IMR-90 (cell line): ENCODE measurements at regions not wholly inside any gene's neighbourhood (a gene's known extent, or its start where the extent isn't known, plus 50 kb on each side); places are given as distances from the start of the nearest gene placed in this dataset.

Experiments used
- ATAC-seq: fragments of 200-7000 bp; cut with Tn5 transposase; 2 replicates; pipeline ENCODE4 v1.9.1; 2020; ENCODE audit warnings: low read depth, mild to moderate bottlenecking, moderate library complexity
- BruUV-seq: library from RNA; stranded (reverse); fragments of 400-500 nt; replicated peaks from 2 replicates; lab custom pipeline; 2021; lab: Mats Ljungman, UMichigan
- CTCF ChIA-PET: fragments of 300-600 bp; formaldehyde crosslinking; extraction: SDS; loops from one replicate; lab custom pipeline; 2021; ENCODE audit warnings: antibody characterized with exemption; lab: Yijun Ruan, JAX
- POLR2A ChIA-PET: fragments of 300-600 bp; sonication (Branson Sonifier 250); formaldehyde crosslinking; loops from one replicate; lab custom pipeline; 2022; ENCODE audit warnings: antibody characterized with exemption; ENCODE audit not compliant: unreplicated experiment; lab: Charles Lee
- DNase-seq: peaks from one replicate; pipeline ENCODE4 v3.0.0; 2013
- H2AFZ ChIP-seq: replicated peaks from 2 replicates; pipeline ENCODE3; 2013; ENCODE audit warnings: low read length, mild to moderate bottlenecking; ENCODE audit not compliant: poor library complexity
- H2AK5ac ChIP-seq: 2 replicates; pipeline ENCODE4 v1.6.1; 2013; ENCODE audit warnings: low read depth, low read length, inconsistent platforms
- H2AK9ac ChIP-seq: replicated peaks from 2 replicates; pipeline ENCODE3; 2013; ENCODE audit warnings: mild to moderate bottlenecking, low read depth, low read length, moderate library complexity; ENCODE audit not compliant: poor library complexity
- H2BK120ac ChIP-seq: 2 replicates; pipeline ENCODE4 v1.6.1; 2013; ENCODE audit warnings: low read depth, low read length, inconsistent platforms
- H2BK15ac ChIP-seq: 3 replicates; pipeline ENCODE4 v1.6.1; 2013; ENCODE audit warnings: low read depth, low read length, inconsistent platforms
- H2BK20ac ChIP-seq: 2 replicates; pipeline ENCODE4 v1.6.1; 2013; ENCODE audit warnings: low read depth, mild to moderate bottlenecking, inconsistent platforms, low read length, moderate library complexity
- H2BK5ac ChIP-seq: 2 replicates; pipeline ENCODE4 v1.6.1; 2013; ENCODE audit warnings: mild to moderate bottlenecking, low read depth, low read length, inconsistent platforms; ENCODE audit not compliant: poor library complexity, severe bottlenecking
- H3K14ac ChIP-seq: replicated peaks from 2 replicates; pipeline ENCODE4 v1.6.1; 2013; ENCODE audit warnings: low read depth, low read length, inconsistent platforms
- H3K18ac ChIP-seq: 2 replicates; pipeline ENCODE4 v1.6.1; 2013; ENCODE audit warnings: low read depth, low read length, control low read depth
- H3K23ac ChIP-seq: 2 replicates; pipeline ENCODE4 v1.6.1; 2013; ENCODE audit warnings: low read depth, low read length, inconsistent platforms
- H3K27ac ChIP-seq: 2 replicates; pipeline ENCODE4 v1.5.1; 2013; ENCODE audit warnings: mild to moderate bottlenecking, control low read depth, low read length; ENCODE audit not compliant: insufficient read depth
- H3K27me3 ChIP-seq: 2 replicates; pipeline ENCODE4 v1.6.1; 2013; ENCODE audit warnings: low read length; ENCODE audit not compliant: control insufficient read depth, insufficient read depth
- H3K36me3 ChIP-seq: 2 replicates; pipeline ENCODE4 v1.6.1; 2013; ENCODE audit warnings: low read length, mixed read lengths; ENCODE audit not compliant: control insufficient read depth, insufficient read depth
- H3K4ac ChIP-seq: 2 replicates; pipeline ENCODE4 v1.6.1; 2013; ENCODE audit warnings: low read depth, low read length, inconsistent platforms
- H3K4me1 ChIP-seq: 2 replicates; pipeline ENCODE4 v1.6.1; 2013; ENCODE audit warnings: low read length, mixed read lengths; ENCODE audit not compliant: control insufficient read depth, insufficient read depth
- H3K4me2 ChIP-seq: 2 replicates; pipeline ENCODE4 v1.6.1; 2013; ENCODE audit warnings: low read depth, mild to moderate bottlenecking, control low read depth, low read length, moderate library complexity
- H3K4me3 ChIP-seq: 2 replicates; pipeline ENCODE4 v1.5.1; 2013; ENCODE audit warnings: low read depth, mild to moderate bottlenecking, control low read depth, low read length, moderate library complexity; ENCODE audit not compliant: insufficient read depth
- H3K56ac ChIP-seq: 2 replicates; pipeline ENCODE4 v1.6.1; 2013; ENCODE audit warnings: low read length, inconsistent platforms; ENCODE audit not compliant: insufficient read depth; ENCODE audit errors: extremely low read depth
- H3K79me1 ChIP-seq, 2 experiments: 2 replicates each; pipeline ENCODE4 v1.6.1; 2013; ENCODE audit warnings: low read length in 2 of 2, inconsistent platforms in 1 of 2, low read depth in 1 of 2
- H3K9ac ChIP-seq: 2 replicates; pipeline ENCODE4 v1.6.1; 2013; ENCODE audit warnings: low read depth, low read length, control low read depth
- H3K9me1 ChIP-seq: 2 replicates; pipeline ENCODE4 v1.6.1; 2013; ENCODE audit warnings: low read length, inconsistent platforms; ENCODE audit not compliant: insufficient read depth
- H3K9me3 ChIP-seq: 2 replicates; pipeline ENCODE4 v1.6.1; 2013; ENCODE audit warnings: low read length; ENCODE audit not compliant: control insufficient read depth, insufficient read depth
- H4K20me1 ChIP-seq: 2 replicates; pipeline ENCODE4 v1.6.1; 2013; ENCODE audit warnings: low read length, inconsistent platforms; ENCODE audit not compliant: insufficient read depth
- H4K5ac ChIP-seq: 2 replicates; pipeline ENCODE4 v1.6.1; 2013; ENCODE audit warnings: mild to moderate bottlenecking, low read depth, low read length, control low read depth
- H4K8ac ChIP-seq, 2 experiments: 2 replicates each; pipeline ENCODE4 v1.6.1; 2013; ENCODE audit warnings: low read depth in 2 of 2, low read length in 2 of 2, control low read depth in 1 of 2, inconsistent platforms in 1 of 2
- H4K91ac ChIP-seq: 2 replicates; pipeline ENCODE4 v1.6.1; 2013; ENCODE audit warnings: low read depth, low read length, inconsistent platforms; ENCODE audit not compliant: insufficient read depth
- BHLHE40 ChIP-seq: fragments of 150-350 bp; IDR thresholded peaks from 2 replicates; pipeline ENCODE4 v1.6.1; 2016; ENCODE audit warnings: mild to moderate bottlenecking, low read depth, low read length
- CEBPB ChIP-seq: IDR thresholded peaks from 2 replicates; pipeline ENCODE4 v1.6.1; 2012; ENCODE audit warnings: low read depth, low read length, improper control_type of control experiment
- CHD1 ChIP-seq: IDR thresholded peaks from 2 replicates; pipeline ENCODE4 v1.6.1; 2012; ENCODE audit warnings: low read depth, low read length, improper control_type of control experiment
- CTCF ChIP-seq: conservative IDR thresholded peaks from 2 replicates; pipeline ENCODE4 v1.5.1; 2012; ENCODE audit warnings: mild to moderate bottlenecking, low read depth, low read length, improper control_type of control experiment
- FOS ChIP-seq: fragments of 150-350 bp; IDR thresholded peaks from 2 replicates; pipeline ENCODE4 v1.6.1; 2016; ENCODE audit warnings: low read depth, low read length
- MAFK ChIP-seq: IDR thresholded peaks from 2 replicates; pipeline ENCODE4 v1.6.1; 2012; ENCODE audit warnings: low read depth, low read length, improper control_type of control experiment
- MAZ ChIP-seq: IDR thresholded peaks from 2 replicates; pipeline ENCODE4 v1.6.1; 2012; ENCODE audit warnings: low read depth, mild to moderate bottlenecking, low read length, improper control_type of control experiment, moderate library complexity, borderline replicate concordance
- MXI1 ChIP-seq: IDR thresholded peaks from 2 replicates; pipeline ENCODE4 v1.6.1; 2012; ENCODE audit warnings: low read depth, mild to moderate bottlenecking, low read length, moderate library complexity, borderline replicate concordance
- NFE2L2 ChIP-seq: fragments of 150-350 bp; IDR thresholded peaks from 2 replicates; pipeline ENCODE4 v1.6.1; 2016; ENCODE audit warnings: low read depth, mild to moderate bottlenecking, low read length
- POLR2A ChIP-seq: IDR thresholded peaks from 2 replicates; pipeline ENCODE4 v1.6.1; 2012; ENCODE audit warnings: mild to moderate bottlenecking, low read depth, low read length
- RAD21 ChIP-seq: IDR thresholded peaks from 2 replicates; pipeline ENCODE4 v1.6.1; 2012; ENCODE audit warnings: low read length, improper control_type of control experiment
- RCOR1 ChIP-seq: IDR thresholded peaks from 2 replicates; pipeline ENCODE4 v1.6.1; 2012; ENCODE audit warnings: mild to moderate bottlenecking, low read length, improper control_type of control experiment; ENCODE audit not compliant: insufficient replicate concordance
- RFX5 ChIP-seq: IDR thresholded peaks from 2 replicates; pipeline ENCODE4 v1.8.0; 2012; ENCODE audit warnings: low read depth, mild to moderate bottlenecking, low read length, moderate library complexity
- WGBS, 2 experiments: methylation state at CpG; one replicate each; pipeline versions ENCODE4 v1.1.5 to v1.1.7; 2013; ENCODE audit warnings: missing lambda C conversion rate in 2 of 2; ENCODE audit not compliant: insufficient read length in 1 of 2; ENCODE audit errors: extremely low coverage in 2 of 2; 5-methylcytosine and 5-hydroxymethylcytosine counted together
- dilution Hi-C: fragments of 300-500 bp; cut with HindIII; formaldehyde crosslinking; loops from one replicate; pipeline ENCODE4 v1.14.3; 2018; ENCODE audit warnings: low sequenced_read_pairs; ENCODE audit not compliant: unreplicated experiment
- in situ Hi-C: fragments of 300-500 bp; cut with MboI; formaldehyde crosslinking; loops from 3 replicates; pipeline ENCODE4 v1.14.3; 2019; ENCODE audit warnings: low sequenced_read_pairs, inconsistent platforms, mixed read lengths
- intact Hi-C: fragments of 100-400 bp; cut with micrococcal nuclease; formaldehyde crosslinking; loops from 2 replicates; pipeline ENCODE4 v1.10.0; 2022
- TF ChIP-seq, protein P1 (sequence below): fragments of 150-350 bp; IDR thresholded peaks from 2 replicates; pipeline ENCODE4 v1.6.1; 2016; ENCODE audit warnings: low read depth, mild to moderate bottlenecking, low read length, moderate library complexity, borderline replicate concordance
- TF ChIP-seq, protein P2 (sequence below): fragments of 150-350 bp; IDR thresholded peaks from 2 replicates; pipeline ENCODE4 v1.6.1; 2017; ENCODE audit warnings: mild to moderate bottlenecking, antibody characterized with exemption, low read length, low read depth

DNA sequence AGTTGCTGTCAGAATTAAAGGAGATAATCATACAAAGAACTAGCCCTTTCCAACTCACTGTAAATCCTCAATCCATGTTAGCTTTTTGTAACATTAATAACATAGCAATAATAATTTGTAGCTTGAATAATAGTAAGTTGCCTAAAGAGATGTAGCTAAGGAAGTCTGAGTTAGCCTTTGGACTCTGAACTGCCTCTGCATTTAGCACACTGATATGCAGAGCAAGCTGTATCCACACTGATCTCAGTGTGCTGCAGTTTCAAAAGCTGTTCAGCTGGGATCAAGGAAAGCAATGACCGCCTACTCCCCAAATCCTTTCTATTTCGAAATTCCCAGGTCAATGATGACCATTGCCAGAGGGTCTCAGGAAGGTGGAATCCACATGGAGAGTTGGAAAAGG lies 99.3 kb upstream of the IFNG-AS1 start:
- WGBS, 2 experiments: no CpG with 5 or more reads among the region's 2 CpGs
- Histone ChIP-seq H3K79me1 (no peaks in the 10 kb centered on the region), H2AFZ (no peak overlapping the region), H3K4ac (no peak overlapping the region), H3K4me3 (no peak overlapping the region), H3K4me2 (no peak overlapping the region), H3K9me3 (no peaks in the 10 kb centered on the region), H3K36me3 (no peaks in the 10 kb centered on the region), H4K8ac (no peak overlapping the region), H3K56ac (no peak overlapping the region), H3K9ac (no peak overlapping the region), H2BK20ac (no peak overlapping the region), H2AK9ac (no peak overlapping the region), H3K23ac (no peak overlapping the region), H4K5ac (no peak overlapping the region), H3K27me3 (peaks cover 8% of the 10 kb centered on the region; the same call in 1 of the 2 replicates), H2BK120ac (no peak overlapping the region), H3K27ac (no peak overlapping the region), H2BK5ac (no peak overlapping the region), H2AK5ac (no peak overlapping the region), H3K4me1 (no peaks in the 10 kb centered on the region), H4K20me1 (no peaks in the 10 kb centered on the region), H2BK15ac (no peak overlapping the region), H3K18ac (no peak overlapping the region), H4K91ac (no peak overlapping the region), H3K9me1 (no peaks in the 10 kb centered on the region), H3K14ac (no peak overlapping the region)
- BruUV-seq: no TSS peak
- TF ChIP-seq BHLHE40: no peak
- TF ChIP-seq CHD1: no peak
- TF ChIP-seq RAD21: no peak
- TF ChIP-seq POLR2A: no peak
- no peak for TF ChIP-seq RCOR1
- no peak for TF ChIP-seq CEBPB
- no peak for TF ChIP-seq MAZ
- no peak for TF ChIP-seq FOS
- TF ChIP-seq MXI1: no peak
- no peak for TF ChIP-seq NFE2L2
- TF ChIP-seq, protein P1, sequence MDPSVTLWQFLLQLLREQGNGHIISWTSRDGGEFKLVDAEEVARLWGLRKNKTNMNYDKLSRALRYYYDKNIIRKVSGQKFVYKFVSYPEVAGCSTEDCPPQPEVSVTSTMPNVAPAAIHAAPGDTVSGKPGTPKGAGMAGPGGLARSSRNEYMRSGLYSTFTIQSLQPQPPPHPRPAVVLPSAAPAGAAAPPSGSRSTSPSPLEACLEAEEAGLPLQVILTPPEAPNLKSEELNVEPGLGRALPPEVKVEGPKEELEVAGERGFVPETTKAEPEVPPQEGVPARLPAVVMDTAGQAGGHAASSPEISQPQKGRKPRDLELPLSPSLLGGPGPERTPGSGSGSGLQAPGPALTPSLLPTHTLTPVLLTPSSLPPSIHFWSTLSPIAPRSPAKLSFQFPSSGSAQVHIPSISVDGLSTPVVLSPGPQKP: no peak
- no peak for TF ChIP-seq CTCF
- TF ChIP-seq, protein P2, sequence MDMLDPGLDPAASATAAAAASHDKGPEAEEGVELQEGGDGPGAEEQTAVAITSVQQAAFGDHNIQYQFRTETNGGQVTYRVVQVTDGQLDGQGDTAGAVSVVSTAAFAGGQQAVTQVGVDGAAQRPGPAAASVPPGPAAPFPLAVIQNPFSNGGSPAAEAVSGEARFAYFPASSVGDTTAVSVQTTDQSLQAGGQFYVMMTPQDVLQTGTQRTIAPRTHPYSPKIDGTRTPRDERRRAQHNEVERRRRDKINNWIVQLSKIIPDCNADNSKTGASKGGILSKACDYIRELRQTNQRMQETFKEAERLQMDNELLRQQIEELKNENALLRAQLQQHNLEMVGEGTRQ: no peak
- no peak for TF ChIP-seq MAFK
- TF ChIP-seq RFX5: no peak
- ATAC-seq (no peak), DNase-seq (no peak)
- ChIA-PET CTCF (no interaction called here), POLR2A (no interaction called here)
- intact Hi-C loops: no loop called here
- dilution Hi-C loops: no loop called here
- in situ Hi-C loops: no loop called here
